Activated T-cell treated with anti-CD3 and anti-CD28 coated beads for 1 hour (primary cell): ENCODE measurements at regions not wholly inside any gene's neighbourhood (a gene's known extent, or its start where the extent isn't known, plus 50 kb on each side); places are given as distances from the start of the nearest gene placed in this dataset.
"Not testable (repeated sequence)": the region's sequence is repeated elsewhere in the genome, so short reads cannot be mapped to it uniquely, and the experiment has no call there.

ENCODE experiments used
- DNase-seq: peaks from one replicate; pipeline ENCODE4 v3.0.0-alpha.2; 2020; ENCODE audit warnings: low read depth

- DNase-seq = no peak
These were observed 668.7 kb upstream of the ZNF608 start for GRCh38 chr5:125415126-125415525.

DNA sequence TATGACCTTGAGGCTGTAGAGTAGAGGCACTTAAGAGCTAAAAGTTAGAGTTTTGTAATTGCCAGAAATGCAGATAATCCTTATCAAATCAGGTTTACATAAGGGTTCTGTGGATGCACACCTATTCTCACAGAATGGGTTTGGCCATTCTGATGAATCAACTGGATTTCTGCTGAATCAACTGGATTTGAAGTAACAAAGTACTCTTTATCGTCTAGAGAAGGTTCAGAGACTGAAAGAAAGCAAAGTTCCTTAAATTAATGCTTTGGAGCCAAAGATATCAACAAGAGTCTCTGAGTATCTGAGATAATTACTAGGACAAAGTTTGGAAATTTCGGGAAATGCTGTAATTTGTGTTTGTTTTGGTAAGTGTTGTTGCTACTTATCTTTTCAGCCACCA is 669.6 kb upstream of the ZNF608 start:
- no peak for DNase-seq

DNA sequence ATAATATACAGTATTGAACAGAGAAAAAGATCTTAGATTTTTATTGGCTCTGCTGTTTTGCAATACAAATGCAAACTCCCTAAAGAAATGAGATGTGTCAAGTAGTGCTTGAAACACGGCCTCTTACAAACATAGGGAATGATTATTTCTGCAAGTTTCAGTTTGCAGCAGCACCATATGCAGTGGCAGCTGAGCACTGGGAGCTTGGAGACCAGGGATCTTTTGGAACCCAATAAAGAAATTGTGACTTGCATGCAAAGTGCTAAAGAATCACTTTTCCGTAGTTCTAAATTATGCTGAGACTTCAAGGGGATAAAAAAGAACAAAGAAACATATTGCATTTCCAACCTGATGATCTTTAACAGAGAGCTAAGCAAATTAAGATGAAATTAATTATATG is 674.6 kb upstream of the ZNF608 start:
- DNase-seq = no peak

DNA sequence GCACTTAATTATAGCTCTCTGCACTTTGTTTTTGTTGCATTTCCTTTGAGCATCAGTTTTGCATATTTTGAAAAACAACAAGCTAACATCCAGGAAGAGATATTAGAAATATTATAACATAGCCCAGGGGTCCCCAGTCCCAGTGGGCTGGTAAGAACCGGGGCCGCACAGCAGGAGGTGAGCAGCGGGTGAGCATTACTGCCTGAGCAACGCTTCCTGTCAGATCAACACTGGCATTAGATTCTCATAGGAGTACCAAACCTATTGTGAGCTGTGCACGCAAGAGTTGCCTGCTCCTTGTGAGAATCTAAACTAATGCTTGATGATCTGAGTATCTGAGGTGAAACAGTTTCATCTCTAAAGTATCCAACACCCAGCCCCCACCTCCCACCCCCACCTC is 675.9 kb upstream of the ZNF608 start:
- no peak for DNase-seq

GRCh38 chr5:125424402-125425141 is 678.1 kb upstream of the ZNF608 start:
- no peak for DNase-seq

DNA sequence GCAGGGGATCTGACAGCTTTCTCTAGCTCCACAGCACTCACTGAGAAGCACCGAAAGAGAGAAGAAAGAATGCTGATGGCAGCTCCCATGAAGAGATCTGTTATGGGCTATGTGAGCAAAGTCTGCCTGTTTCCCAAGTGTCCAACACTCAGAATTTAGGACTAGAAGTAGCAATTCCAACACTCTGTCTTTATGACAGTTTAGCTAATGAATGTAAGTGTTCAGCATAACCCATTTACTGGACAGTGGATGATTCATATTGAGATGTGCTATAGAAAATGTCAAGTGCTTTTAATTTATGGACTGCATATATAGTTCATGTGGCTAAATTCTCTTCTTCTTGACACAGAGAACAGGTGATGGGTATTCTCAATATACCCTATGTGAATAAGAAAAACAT is 683.1 kb upstream of the ZNF608 start:
- DNase-seq = no peak

DNA sequence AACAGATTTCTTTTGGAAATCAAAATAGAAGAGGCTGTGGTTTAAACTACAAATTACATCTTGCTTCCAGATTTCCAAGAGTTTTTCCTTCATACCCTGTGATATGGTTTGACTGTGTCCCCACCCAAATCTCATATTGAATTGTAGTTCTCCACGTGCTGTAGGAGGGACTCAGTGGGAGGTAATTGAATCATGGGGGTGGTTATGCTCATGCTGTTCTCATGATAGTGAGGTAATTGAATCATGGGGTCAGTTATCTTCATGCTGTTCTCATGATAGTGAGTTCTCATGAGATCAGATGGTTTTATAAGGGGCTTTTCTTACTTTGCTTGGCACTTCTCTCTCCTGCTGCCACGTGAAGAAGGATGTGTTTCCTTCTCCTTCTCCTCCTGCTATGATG is 687.0 kb upstream of the ZNF608 start:
- DNase-seq = no peak

DNA sequence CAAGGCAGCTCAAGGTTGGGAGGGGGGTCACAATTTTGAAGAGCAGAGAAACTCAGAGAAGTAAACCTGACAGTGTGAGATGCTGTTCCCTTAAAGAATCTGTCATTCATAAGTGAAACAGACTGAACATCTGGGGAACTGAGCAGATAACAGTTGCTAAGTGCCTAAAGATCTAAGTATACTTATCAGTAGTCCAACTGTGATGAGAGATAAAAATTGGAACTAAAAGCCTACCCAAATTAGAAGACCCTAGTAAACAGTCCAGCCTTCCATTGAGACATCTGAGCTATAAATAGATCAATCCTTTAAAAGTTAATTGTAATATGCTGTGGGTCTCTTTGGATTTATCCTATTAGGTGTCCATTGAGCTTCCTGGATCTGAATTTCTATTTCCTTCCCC is 692.8 kb upstream of the ZNF608 start:
- no peak for DNase-seq

DNA sequence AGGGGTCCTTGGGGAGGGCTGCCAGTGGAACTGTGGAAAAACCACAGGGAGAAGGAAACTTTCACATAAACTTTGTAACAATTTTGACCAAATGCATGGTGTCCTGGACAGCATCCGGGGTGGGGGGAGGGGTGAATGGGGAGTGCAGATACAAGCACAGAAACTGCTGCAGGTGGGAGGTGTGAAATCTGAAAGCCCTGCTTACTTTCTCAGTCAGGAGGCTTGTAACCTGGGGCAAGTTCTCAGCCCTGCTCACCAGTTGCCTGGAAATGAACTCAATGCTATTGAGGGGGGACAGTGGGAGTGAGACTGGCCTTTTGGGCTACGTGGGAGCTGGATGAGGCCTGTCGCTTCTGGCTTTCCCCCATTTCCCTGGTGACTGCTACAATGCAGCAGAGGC is 694.5 kb upstream of the ZNF608 start:
- no peak for DNase-seq

- no peak for DNase-seq
These were observed 700.5 kb upstream of the ZNF608 start for GRCh38 chr5:125446986-125447385.

- no peak for DNase-seq
These were observed 704.3 kb upstream of the ZNF608 start for GRCh38 chr5:125450771-125451170.

GRCh38 chr5:125451622-125452021 is 705.2 kb upstream of the ZNF608 start:
- DNase-seq = no peak

- DNase-seq = no peak
These were observed 706.6 kb upstream of the ZNF608 start for GRCh38 chr5:125452991-125453390.

GRCh38 chr5:125455041-125455440 is 708.6 kb upstream of the ZNF608 start:
- DNase-seq = no peak

DNA sequence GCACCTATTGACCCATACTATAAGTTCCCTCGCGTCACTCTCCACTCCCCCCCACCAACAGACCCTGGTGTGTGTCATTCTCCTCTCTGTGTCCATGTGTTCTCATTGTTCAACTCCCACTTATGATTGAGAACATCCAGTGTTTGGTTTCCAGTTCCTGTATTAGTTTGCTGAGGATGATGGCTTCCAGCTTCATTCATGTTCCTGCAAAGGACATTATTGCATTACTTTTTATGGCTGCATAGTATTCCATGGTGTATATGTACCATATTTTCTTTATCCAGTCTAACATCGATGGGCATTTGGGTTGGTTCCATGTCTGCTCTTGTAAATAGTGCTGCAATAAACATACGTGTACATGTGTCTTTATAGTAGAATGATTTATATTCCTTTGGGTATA is 709.6 kb upstream of the ZNF608 start:
- not testable (repeated sequence) for DNase-seq

DNA sequence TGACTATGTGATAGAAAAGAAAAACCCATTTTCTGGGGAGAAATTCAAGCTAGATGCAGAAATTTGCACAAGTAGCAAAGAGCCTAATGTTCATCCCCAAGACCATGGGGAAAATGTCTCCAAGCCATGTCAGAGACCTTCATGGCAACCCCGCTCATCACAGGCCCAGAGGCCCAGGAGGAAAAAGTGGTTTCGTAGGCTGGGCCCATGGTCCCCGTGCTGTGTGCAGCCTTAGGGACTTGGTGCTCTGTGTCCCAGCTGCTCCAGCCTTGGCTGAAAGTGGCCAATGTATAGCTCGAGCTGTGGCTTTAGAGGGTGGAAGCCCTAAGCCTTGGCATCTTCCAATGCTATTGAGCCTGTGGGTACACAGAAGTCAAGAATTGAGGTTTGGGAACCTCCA is 711.2 kb upstream of the ZNF608 start:
- DNase-seq = no peak

GRCh38 chr5:125458949-125459348 is 712.5 kb upstream of the ZNF608 start:
- DNase-seq = not testable (repeated sequence)

GRCh38 chr5:125461641-125462072 is 715.2 kb upstream of the ZNF608 start:
- DNase-seq = no peak

DNA sequence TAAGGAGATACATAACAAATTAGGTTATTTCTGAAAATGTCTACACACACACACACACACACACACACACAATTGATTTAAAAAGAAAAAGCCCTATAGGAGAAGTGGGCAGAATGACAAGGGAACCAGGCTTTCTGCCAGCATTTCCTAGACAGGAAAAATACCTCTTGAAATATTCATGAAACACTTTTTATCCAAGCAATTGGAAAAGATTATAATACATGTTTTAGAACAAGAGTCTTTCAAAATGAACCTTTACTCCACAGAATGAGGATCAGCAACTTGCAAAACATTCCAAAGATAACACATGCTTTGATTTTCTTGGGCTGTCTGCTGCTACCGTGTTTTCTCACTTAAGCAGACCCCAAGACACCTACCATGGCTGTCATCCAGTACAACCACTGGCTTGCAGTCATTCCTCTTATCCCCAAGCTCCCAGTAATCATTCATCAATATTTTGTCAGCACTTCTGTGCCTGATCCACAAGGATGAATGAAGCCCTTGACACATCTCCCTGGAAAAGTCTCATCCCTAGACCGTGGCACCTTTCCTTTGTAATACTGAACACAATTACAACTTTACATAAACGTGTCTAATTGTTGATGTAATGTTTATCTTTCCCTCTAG is 717.1 kb upstream of the ZNF608 start:
- no peak for DNase-seq

GRCh38 chr5:125464847-125465432 is 718.5 kb upstream of the ZNF608 start:
- no peak for DNase-seq

- DNase-seq = no peak
These were observed 719.3 kb upstream of the ZNF608 start for GRCh38 chr5:125465703-125466102.

DNA sequence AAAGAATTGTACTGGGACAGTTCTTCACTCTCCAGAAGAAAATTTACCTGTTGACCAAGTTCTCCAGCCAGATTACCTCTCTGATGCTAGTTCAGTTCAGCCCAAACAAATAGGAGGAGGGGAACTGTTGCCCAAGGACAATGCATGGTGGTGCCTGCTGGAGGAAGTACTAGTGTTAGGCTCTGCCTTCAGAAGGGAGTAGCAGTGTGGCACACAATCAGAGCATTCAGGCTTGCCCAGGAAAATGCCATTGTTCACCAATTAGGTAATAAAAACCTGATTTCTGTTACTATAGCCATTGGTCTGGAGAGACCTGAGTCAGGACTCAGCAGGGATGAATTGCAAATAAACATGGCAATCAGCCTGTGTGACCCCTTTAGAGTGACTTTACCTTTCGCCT is 720.8 kb upstream of the ZNF608 start:
- DNase-seq = no peak

- DNase-seq = no peak
These were observed 724.0 kb upstream of the ZNF608 start for GRCh38 chr5:125470280-125470902.
